Endodermal cell (in vitro differentiated cells): ENCODE measurements at regions not wholly inside any gene's neighbourhood (a gene's known extent, or its start where the extent isn't known, plus 50 kb on each side); places are given as distances from the start of the nearest gene placed in this dataset.

Experiments used
- DNase-seq: peaks from one replicate; pipeline ENCODE4 v3.0.0-alpha.2; 2017
- H3K27ac ChIP-seq: 2 replicates; pipeline ENCODE4 v1.5.1; 2013; ENCODE audit warnings: mild to moderate bottlenecking, low read depth, low read length, moderate library complexity
- H3K27me3 ChIP-seq: 2 replicates; pipeline ENCODE4 v1.6.1; 2013; ENCODE audit warnings: mild to moderate bottlenecking, low read length, moderate library complexity; ENCODE audit not compliant: insufficient read depth, control insufficient read depth, poor library complexity, severe bottlenecking
- H3K36me3 ChIP-seq: 2 replicates; pipeline ENCODE4 v1.7.0; 2013; ENCODE audit warnings: mild to moderate bottlenecking, low read length, moderate library complexity; ENCODE audit not compliant: control insufficient read depth, insufficient read depth
- H3K4me1 ChIP-seq: one replicate; pipeline ENCODE4 v1.7.0; 2013; ENCODE audit warnings: low read length; ENCODE audit not compliant: control insufficient read depth, insufficient read depth
- H3K4me3 ChIP-seq: 2 replicates; pipeline ENCODE4 v1.5.1; 2013; ENCODE audit warnings: mild to moderate bottlenecking, low read length, moderate library complexity
- H3K9ac ChIP-seq: 2 replicates; pipeline ENCODE4 v1.6.1; 2013; ENCODE audit warnings: mild to moderate bottlenecking, low read length, moderate library complexity; ENCODE audit not compliant: poor library complexity, severe bottlenecking; ENCODE audit errors: extremely low read depth
- H3K9me3 ChIP-seq: 2 replicates; pipeline ENCODE4 v1.6.1; 2013; ENCODE audit warnings: mild to moderate bottlenecking, low read length, moderate library complexity; ENCODE audit not compliant: control insufficient read depth
- H3K27ac Mint-ChIP-seq: 2 replicates; pipeline ENCODE4 v1.8.0; 2020; ENCODE audit warnings: mixed read lengths
- H3K27me3 Mint-ChIP-seq: 2 replicates; pipeline ENCODE4 v1.8.0; 2021; ENCODE audit warnings: mild to moderate bottlenecking, mixed read lengths; ENCODE audit not compliant: insufficient read depth
- H3K36me3 Mint-ChIP-seq: 2 replicates; pipeline ENCODE4 v1.8.0; 2020; ENCODE audit warnings: low read depth, mixed read lengths
- H3K4me1 Mint-ChIP-seq: 2 replicates; pipeline ENCODE4 v1.8.0; 2020; ENCODE audit warnings: mixed read lengths
- H3K4me3 Mint-ChIP-seq: 2 replicates; pipeline ENCODE4 v1.8.0; 2020; ENCODE audit warnings: mild to moderate bottlenecking, moderate library complexity, mixed read lengths
- H3K9me3 Mint-ChIP-seq: 2 replicates; pipeline ENCODE4 v1.8.0; 2020; ENCODE audit warnings: mild to moderate bottlenecking, mixed read lengths
- CTCF ChIP-seq: fragments of 200-600 bp; sonication (generic); conservative IDR thresholded peaks from 2 replicates; pipeline ENCODE4 v1.5.0; 2021; ENCODE audit warnings: antibody characterized with exemption, mild to moderate bottlenecking
- WGBS, 2 experiments: methylation state at CpG; one replicate each; pipeline versions ENCODE4 v1.1.5 to v1.1.7; 2013; ENCODE audit warnings: missing lambda C conversion rate in 2 of 2, mixed read lengths in 1 of 2; ENCODE audit not compliant: insufficient coverage in 1 of 2, insufficient read length in 1 of 2; 5-methylcytosine and 5-hydroxymethylcytosine counted together

GRCh38 chr21:25385911-25386474 is 221.3 kb downstream of the MRPL39 start:
- no peaks in the 10 kb centered on the region for H3K27me3 ChIP-seq
- no peak overlapping the region for H3K27ac ChIP-seq
- H3K4me3 Mint-ChIP-seq: no peak overlapping the region
- no peaks in the 10 kb centered on the region for H3K36me3 Mint-ChIP-seq
- H3K9me3 ChIP-seq: peaks cover 8% of the 10 kb centered on the region
- peaks cover 17% of the 10 kb centered on the region for H3K4me1 Mint-ChIP-seq
- TF ChIP-seq CTCF: peak; percentile 89
- H3K27me3 Mint-ChIP-seq: no peaks in the 10 kb centered on the region
- H3K4me1 ChIP-seq: no peaks in the 10 kb centered on the region
- 23 to 36% methylated on average over 5 to 6 of the region's 8 CpGs for WGBS, 2 experiments
- H3K9ac ChIP-seq: no peak overlapping the region
- no peaks in the 10 kb centered on the region for H3K36me3 ChIP-seq
- no peak overlapping the region for H3K4me3 ChIP-seq
- peak; percentile 73 for DNase-seq
- H3K27ac Mint-ChIP-seq: peak overlapping the region; percentile 4
- peaks cover 6% of the 10 kb centered on the region for H3K9me3 Mint-ChIP-seq

GRCh38 chr21:25385341-25385740 is 221.9 kb downstream of the MRPL39 start:
- WGBS, 2 experiments: 69 to 80% methylated on average over 2 to 3 of the region's 3 CpGs
- Histone ChIP-seq H3K36me3 (no peaks in the 10 kb centered on the region), H3K4me3 (no peak overlapping the region), H3K27ac (no peak overlapping the region), H3K9ac (no peak overlapping the region), H3K4me1 (no peaks in the 10 kb centered on the region), H3K27me3 (no peaks in the 10 kb centered on the region), H3K9me3 (peaks cover 8% of the 10 kb centered on the region)
- no peak for TF ChIP-seq CTCF
- Mint-ChIP-seq H3K4me3 (no peak overlapping the region), H3K36me3 (no peaks in the 10 kb centered on the region), H3K27me3 (no peaks in the 10 kb centered on the region), H3K9me3 (peaks cover 6% of the 10 kb centered on the region), H3K27ac (no peak overlapping the region), H3K4me1 (peaks cover 17% of the 10 kb centered on the region)
- no peak for DNase-seq

GRCh38 chr21:25384782-25385181 is 222.5 kb downstream of the MRPL39 start:
- TF ChIP-seq CTCF: no peak
- Histone ChIP-seq H3K36me3 (no peaks in the 10 kb centered on the region), H3K27me3 (no peaks in the 10 kb centered on the region), H3K9me3 (peaks cover 6% of the 10 kb centered on the region), H3K4me1 (no peaks in the 10 kb centered on the region), H3K4me3 (no peak overlapping the region), H3K27ac (no peak overlapping the region), H3K9ac (no peak overlapping the region)
- Mint-ChIP-seq H3K27me3 (no peaks in the 10 kb centered on the region), H3K9me3 (peaks cover 3% of the 10 kb centered on the region), H3K36me3 (no peaks in the 10 kb centered on the region), H3K27ac (no peak overlapping the region), H3K4me1 (peaks cover 17% of the 10 kb centered on the region), H3K4me3 (no peak overlapping the region)
- 87 to 94% methylated on average over 2 to 4 of the region's 4 CpGs for WGBS, 2 experiments
- no peak for DNase-seq
